SK-N-MC (cell line): ENCODE measurements at regions not wholly inside any gene's neighbourhood (a gene's known extent, or its start where the extent isn't known, plus 50 kb on each side); places are given as distances from the start of the nearest gene placed in this dataset.

Source experiments
- EZH2 ChIP-seq: fragments of 200-600 bp; sonication (generic); IDR thresholded peaks from one replicate; pipeline ENCODE4 v1.6.1; 2017; ENCODE audit warnings: antibody characterized with exemption
- POLR2AphosphoS5 ChIP-seq: IDR thresholded peaks from 2 replicates; pipeline ENCODE4 v1.6.1; 2012; ENCODE audit warnings: mild to moderate bottlenecking, low read depth, low read length, borderline replicate concordance

GRCh38 chr12:124396544-124397398 lies 101.9 kb downstream of the RFLNA start:
- no peak for TF ChIP-seq POLR2AphosphoS5
- no peak for TF ChIP-seq EZH2
